ENCODE measurements at regions not wholly inside any gene's neighbourhood (a gene's known extent, or its start where the extent isn't known, plus 50 kb on each side); places are given as distances from the start of the nearest gene placed in this dataset.

DNA sequence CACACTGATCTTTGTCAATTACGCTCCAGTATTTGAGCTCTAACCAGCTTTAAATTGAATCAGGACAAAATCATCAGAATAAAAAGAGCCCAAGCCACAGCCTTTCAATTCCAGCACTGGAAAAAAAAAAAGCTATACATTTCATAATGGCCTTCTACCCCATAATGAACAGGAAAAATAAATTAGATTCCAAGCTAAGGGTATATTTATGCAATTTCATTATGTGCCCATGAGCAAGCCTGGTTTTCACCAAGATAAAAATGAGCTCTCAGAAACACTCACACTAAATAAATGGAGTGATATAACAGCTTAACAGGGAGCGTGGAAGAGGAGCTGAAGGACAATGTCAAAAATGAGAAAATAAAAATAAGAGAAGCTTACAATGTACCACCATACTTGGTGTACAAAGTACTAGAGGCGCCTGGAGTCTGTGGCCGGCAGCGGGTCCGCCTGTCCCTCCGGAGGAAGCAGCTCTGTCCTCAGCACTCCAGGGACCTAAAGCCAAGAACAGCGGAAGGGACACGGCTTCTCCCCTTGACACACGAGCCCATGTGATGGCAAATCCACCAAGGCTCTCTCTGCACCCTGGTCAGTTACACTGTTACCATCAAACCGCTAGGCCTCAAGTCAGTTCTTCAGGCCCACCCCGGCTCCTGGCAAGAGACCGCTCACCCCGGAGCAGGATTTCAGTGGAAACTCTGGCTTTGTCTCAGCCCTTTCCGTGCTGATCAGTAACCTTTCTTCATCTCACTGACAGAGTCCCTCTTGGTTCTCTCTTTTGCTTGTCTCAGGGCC lies 69.6 kb downstream of the RBFOX3 start:
- no peak for DNase-seq (ENCODE audit: low read depth in 1 of 2, low spot score in 1 of 2)

DNA sequence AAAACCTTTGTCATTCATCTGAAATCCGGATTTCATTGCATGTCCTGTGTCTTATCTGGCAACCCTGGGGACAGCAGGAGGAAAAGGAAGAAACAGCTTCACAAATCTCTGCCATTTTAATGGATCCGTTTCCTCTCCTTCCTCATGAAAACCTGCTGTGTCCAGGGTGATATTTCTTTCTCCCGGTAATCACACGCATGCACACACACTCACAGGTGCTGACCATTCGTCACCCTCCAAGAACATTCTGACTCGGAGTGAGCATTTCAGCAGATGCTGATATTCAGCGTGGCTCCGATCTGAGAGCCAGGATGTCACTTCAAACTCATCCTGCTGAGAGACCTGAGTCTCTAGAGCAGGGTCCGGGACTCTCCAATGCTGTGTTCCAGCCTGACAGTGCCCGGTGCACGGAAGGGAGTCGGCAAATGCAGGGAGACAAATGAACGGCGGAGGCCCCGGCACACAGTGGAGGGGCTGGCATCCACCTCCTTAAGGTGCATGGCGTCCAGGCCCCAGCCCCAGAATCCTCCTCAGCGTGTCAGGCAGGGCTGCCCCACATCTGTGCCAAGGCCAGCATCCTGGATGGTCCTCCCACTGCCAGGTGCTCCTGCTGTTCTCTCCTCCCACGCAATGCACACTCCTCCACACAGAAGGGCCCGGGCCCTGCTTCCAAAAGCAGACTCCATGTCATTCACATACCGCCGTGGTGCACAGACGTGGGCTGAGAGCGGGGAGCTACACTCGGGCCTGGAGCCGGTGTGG lies 70.7 kb downstream of the RBFOX3 start:
- DNase-seq (ENCODE audit: low read depth in 1 of 2, low spot score in 1 of 2) = no peak

DNA sequence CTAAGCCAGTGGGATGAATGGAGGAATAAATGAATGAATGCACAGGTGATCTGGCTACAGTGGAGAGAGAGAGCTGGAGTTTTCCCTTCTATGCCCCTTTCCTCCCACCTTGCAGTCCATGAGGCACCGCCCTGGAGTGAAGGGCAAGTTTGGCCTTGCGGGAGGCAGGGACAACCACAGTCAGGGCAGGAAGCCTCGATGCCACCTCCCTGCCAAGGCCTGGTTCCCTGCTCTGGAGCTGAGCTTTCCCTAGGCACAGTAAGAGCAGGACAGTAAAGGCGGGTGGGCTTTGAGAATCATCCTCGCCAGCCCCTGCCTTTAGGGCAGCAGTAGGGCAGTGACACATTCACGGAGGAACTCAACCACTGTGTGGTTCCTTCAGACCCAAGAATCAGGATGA lies 72.6 kb downstream of the RBFOX3 start:
- DNase-seq (ENCODE audit: low read depth in 1 of 2, low spot score in 1 of 2) = no peak

DNA sequence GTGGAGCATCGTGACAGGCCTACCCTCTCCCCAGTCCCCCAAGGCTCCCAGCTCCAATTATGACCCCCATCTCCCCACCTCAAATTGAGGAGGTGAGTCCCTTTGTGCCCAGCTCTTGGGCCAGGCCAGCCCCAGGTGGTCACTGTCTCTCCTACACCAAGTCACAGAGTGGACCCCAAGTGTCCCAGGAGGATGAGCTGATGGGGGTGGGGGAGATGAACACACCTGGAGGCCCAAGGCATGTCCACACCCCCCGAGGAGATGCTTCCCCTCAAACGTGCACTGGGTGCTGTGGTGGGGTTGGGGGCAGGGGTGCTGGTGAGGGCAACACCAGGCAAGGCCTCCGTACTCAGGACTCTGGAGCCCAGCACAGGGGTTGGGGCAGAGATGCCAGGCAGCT lies 73.2 kb downstream of the RBFOX3 start:
- DNase-seq (ENCODE audit: low read depth in 1 of 2, low spot score in 1 of 2) = no peak

DNA sequence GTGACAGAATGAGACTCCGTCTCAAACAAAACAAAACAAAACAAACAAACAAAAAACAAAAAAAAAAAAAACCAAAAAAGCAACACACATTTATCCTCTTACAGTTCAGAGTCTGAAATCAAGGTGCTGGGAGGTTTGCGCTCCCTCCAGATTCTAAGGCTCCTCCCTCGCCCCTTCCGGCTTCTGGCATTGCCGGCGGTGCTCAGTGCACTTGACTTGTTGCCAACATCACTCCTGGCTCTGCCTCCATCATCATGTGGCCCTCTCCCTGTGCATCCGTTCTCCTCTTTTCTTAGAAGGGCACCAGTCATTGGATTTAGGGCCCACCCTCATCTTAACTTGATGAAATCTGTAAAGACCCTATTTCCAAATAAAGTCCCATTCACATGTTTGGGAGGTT lies 73.8 kb downstream of the RBFOX3 start:
- DNase-seq (ENCODE audit: low read depth in 1 of 2, low spot score in 1 of 2) = no peak

DNA sequence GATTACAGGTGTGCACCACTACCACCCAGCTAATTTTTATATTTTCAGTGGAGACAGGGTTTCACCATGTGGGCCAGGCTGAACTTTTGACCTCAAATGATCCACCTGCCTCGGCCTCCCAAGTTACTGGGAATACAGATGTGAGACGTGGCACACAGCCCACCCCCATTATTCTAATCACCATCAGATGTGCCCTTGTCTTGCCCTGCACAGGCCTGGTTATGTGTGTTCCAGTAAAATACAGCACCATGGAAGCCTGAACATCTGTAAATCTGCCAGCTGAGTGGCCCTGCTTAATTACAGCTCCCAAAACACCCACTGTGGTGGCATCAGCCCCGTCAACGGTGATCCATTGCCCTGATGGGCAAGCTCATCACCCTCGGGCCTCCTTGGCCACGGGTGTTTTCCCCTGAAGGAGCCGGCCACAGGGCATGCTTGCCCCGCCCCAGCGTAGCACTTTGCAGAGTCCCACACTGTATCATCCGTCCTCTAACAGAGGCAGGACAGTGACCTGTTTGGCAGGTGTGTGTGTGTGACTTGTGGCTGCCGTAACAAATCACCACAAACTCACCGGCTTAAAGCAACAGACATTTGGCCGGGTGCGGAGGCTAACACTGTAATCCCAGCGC lies 74.5 kb downstream of the RBFOX3 start:
- no peak for DNase-seq (ENCODE audit: low read depth in 1 of 2, low spot score in 1 of 2)

DNA sequence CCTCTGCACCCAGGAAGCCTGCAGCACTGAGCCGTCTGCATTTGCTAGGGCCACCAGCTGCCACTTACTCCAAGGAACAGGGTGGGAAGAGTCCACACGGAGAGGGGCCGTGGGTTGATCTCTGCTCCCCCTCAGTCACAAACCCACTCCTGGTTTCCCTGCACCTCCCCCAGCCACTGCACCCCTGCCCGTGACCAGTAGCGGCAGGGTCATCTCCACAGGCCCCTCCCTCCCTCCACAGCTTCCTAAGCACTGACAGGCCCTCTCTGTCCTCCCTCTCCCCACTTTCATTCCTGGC lies 75.2 kb downstream of the RBFOX3 start:
- no peak for DNase-seq (ENCODE audit: low read depth in 1 of 2, low spot score in 1 of 2)

DNA sequence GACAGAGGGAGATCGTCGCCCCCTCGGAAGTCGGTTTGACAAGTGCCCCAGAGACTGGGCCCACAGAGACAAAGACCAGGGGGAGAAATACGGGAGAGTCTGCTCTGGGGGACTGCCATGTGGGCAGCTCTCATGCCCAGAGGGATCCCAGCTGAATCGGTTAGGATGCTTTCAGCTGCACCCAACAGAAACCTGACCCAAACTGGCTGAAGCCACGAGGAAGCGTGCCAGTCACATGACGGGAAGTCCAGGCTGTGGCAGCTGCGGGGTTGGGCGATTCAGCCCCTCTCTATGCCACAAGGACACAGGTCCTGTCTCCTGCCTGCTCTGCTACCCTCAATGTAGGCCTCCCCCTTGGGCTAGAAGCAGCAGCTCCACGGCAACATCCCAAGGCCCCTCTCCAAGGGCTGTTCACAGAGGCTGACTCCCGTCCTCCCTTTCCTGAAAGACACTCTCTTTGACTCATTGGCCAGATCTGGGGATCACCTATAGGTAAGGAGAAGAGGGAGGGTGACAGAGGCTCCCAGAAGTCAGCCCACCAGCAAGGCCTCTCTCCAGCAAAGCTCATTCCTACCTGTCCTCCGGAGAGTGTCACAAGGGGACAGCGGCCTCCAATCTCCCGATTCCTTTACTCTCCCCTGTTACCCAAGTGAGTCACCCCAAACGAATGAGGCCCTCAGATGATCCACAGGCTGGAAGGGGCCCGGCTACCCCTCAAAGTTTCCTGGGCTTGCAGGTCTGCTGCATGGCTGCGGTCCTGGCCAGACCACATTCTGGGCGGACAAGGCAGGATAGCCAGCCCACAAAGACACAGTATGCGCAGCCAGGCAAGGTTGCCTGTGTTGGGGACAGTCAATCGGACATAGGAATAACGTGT lies 75.8 kb downstream of the RBFOX3 start:
- no peak for DNase-seq (ENCODE audit: low read depth in 1 of 2, low spot score in 1 of 2)

DNA sequence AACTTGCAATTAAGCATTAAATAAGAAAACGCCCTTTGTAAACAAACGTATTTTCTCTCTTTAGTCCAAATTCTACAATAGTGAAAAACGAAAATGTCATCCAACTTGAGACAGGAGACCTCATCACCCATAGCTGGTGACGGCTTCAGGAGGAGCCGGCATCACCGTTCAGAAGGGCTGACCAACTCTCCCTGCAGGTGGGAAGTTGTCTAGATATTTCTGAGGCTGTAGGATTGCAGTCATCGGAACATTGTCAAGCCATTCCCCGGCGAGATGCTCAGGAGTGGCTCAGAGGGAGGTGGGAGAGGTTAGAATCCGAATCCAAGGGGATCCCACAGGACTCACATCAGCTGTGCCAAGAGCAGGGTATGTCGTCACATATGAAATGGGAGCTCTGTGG lies 76.7 kb downstream of the RBFOX3 start:
- no peak for DNase-seq (ENCODE audit: low read depth in 1 of 2, low spot score in 1 of 2)

DNA sequence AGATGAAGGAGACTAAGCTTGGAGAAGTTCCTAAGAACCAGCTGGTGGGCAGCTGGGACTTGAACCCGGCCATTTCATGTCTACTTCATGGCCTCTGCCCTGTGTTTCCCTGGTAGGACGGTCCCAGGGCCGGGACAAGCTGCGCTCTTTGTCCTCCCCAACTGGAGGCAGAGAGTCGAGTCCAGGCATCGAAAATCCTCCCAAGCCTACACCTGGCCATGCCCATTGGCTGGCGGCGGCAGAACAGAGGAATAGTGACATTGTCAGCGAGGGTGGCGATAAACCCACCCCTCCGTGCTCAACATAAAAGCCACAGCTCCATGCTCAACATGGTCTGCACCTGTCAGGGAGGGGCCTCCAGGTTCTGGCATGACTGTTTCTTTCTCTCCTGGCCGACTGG lies 77.7 kb downstream of the RBFOX3 start:
- no peak for DNase-seq (ENCODE audit: low read depth in 1 of 2, low spot score in 1 of 2)

DNA sequence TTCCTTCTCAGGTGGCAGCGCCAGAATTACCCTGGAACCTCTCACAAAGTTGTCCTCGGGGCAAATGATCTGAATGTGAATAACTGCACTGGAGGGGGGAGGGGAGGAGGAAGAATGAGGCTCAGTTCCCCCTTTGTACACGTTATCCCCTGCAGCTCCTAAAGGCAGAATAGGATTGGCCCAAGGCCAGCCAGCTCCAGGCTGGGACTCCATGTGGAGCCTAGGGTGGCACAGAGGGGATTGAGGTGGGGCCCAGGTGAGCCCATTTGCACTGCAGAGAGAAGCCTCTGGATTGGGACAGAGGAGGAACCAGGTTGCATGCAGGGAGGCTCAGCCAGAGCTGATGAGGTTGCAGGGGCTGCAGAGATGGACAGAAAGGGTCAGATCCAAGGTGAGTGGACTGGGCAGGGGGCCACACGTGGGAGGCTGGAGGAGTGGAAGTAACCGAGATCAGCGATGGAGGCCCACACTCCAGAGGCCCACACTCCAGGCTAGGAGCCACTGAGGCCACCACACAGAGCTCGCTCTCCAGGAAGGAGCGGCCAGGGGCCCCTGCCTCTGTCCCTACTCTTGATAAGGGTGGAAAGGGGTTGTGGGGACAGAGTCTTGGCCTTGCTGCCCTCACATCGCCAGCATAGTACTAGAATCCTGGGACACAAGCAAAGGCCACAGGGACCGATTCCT lies 78.6 kb downstream of the RBFOX3 start:
- no peak for DNase-seq (ENCODE audit: low read depth in 1 of 2, low spot score in 1 of 2)

DNA sequence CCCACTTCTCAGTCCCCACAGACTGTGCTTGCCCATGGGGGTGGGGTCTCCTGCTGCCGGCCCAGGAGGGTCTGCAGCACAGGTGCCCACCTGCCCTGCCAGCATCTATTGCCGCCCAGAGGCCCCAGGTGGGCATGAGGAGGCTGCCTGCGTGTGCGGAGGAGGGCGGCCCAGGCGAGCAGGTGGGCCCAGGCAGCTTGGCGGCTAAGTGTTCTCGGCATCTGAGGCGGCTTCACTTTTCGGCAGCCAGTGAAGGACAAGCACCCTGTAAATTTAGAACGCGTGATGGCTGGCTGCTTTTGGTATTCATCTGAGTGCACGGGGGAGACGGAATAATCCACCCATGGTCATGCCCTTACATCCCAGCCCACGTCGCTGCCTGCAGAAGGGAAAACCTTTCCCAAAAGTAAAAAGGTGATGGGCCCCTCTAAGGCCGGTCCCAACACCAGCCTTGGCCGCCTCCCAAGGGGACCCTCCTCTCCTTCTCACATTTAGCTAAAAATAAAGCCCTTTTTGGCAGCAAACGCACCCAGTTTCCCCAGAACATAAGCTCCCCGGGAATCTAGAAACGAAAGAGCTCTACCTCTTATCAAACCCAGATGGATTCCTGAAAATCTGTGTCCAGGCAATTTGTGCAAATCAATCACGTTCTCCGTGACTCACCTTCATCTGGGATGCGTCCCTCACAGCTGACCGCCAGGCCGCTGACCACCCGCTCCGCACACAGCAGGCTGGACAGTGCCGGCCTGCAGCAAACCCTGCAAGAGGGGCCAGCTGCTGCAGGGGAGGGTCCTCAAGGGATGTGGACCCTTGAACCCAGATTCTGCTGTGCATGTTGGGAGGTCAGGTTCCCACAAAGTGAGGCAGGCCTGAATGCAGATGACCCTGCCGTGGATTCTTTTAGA lies 79.4 kb downstream of the RBFOX3 start:
- no peak for DNase-seq (ENCODE audit: low read depth in 1 of 2, low spot score in 1 of 2)

DNA sequence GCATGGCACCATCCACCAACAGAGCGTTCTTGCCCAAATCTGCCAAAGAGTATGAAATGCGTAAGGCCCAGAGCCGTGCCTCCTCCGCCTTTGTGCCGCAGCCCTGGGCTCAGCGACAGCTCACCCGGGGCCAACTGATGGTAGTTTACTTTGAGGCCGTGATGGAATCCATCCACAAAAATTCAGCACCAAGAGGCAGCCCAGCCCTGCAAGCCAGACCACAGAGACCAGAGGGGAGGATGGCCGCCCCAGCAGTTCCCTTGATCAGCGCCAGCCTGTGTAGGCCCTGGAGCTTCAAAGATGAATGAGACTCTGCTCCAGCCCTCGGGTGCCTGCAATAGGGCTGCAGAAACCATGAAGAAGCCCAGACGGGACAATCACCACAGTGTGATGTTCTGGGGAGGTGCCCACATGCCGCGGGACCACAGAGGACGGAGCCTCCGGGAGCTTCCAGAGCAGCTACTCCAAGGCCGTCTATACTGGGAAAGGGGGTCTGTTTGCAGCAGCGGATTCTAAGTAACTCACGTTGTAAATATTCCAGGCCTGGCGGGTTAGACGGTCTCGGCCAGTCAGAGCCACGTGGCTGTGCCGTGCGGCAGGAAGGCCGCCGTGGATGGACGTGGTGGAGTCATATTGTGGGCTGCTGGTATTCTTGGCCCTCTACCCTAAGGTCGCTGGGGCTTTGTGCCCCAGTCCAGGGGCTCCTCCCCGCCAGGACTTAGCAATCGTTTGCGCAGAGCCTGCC lies 80.3 kb downstream of the RBFOX3 start:
- DNase-seq (ENCODE audit: low read depth in 1 of 2, low spot score in 1 of 2) = no peak

DNA sequence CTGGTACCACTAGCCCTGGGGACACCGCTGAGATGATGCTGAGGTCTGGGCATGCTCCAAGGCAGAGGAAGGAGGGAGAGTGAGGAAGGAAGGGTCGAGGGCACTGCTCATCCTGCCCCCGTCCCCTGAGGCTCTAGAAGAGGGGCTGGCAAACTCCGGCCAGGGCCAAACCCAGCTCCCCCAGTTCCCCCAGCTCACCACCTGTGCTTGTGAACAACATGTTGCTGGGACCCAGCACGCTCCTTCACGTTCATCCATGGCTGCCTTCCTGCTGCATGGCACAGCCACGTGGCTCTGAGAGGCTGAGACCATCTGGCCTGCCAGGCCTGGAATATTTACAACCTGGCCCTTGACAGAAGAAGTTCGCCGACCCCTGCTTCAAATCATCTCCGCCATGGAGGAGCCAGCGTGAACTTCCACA lies 81.2 kb downstream of the RBFOX3 start:
- no peak for DNase-seq (ENCODE audit: low read depth in 1 of 2, low spot score in 1 of 2)

DNA sequence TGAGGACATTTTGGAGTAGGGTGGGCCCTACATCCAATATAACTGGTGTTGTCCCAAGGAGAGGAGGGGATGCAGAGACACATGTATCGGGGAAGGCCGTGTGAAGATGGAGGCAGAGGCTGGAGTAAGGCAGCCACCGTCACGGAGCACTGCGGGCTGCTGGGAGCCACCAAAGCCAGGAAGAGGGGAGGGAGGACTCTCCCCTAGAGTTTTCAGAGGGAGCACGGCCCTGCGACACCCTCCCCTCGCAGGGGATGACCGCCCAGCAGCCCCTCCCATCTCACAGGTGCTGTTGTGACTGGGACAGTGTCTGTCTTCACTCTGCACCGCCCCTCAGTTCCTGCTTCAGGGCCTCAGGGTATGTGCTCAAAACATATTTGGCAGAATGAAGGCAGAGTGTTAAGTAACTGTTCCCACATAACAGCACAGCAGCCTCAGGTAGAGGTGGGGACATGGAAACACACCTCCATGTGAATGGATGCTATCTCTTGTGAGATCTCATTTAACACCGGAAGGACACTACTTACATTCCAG lies 82.2 kb downstream of the RBFOX3 start:
- no peak for DNase-seq (ENCODE audit: low read depth in 1 of 2, low spot score in 1 of 2)

DNA sequence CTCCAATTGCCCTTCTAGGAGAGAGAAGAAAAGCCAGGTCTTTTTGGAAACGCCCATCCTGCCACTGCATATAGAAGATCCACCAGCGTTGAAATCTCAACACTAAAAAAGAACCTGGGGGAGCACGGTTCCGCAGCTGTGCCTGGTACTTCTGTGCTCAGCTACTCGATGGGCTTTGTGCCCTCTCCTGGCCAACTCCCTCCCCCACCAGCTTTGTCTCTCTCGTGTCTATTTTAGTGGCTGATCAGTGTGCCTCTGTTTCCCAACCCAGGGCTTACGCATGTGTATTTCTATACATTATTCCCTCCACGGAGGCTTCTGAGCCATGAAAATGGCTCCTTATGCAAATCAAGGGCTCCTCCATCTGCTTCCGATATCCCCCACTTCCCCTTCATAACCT lies 83.5 kb downstream of the RBFOX3 start:
- DNase-seq (ENCODE audit: low read depth in 1 of 2, low spot score in 1 of 2) = no peak

DNA sequence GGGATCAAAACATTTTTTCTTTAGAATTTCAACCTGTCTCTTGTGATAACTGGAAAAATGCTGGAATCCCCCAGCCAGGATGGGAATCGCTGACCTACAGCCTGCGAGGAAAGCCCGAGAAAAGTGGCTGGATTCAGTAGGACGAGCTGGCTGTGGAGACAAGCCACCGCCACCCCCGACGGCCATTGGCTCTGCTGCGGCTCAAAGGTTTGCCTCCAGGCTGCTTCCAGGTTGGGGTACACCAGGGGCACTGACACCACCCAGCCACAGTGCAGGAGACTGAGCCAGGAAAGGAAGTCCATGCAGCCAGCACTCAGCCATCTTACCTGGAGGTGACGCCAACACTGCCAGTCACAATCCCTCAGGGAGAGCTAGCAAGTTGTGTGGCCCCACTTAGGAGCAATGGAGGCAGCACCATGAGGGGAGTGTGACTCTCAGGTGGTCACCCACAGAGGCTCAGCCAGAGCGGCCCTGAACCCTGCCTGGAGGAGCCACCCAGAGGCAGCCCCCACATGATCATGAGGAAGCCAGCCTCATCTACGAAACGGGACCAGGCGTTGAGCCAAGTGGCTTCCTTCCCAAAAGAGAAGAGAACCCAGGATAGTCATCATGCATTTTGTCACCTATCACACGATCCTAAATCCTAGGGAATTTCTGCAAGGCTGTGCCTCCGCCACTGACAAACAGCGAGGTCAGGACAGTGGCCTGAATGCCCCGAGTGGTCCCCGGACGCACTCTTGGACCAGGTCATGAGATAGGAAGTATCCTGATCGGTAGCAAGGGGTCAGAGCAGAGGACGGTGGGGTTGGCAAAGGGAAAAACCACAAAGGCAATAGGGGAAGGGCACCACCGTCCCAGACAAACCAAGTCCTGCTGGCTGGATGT lies 84.8 kb downstream of the RBFOX3 start:
- DNase-seq (ENCODE audit: low read depth in 1 of 2, low spot score in 1 of 2) = no peak
